GM15510 (cell line): ENCODE measurements at regions not wholly inside any gene's neighbourhood (a gene's known extent, or its start where the extent isn't known, plus 50 kb on each side); places are given as distances from the start of the nearest gene placed in this dataset.
A peak's percentile ranks its signal among the peaks of the same experiment; 100 is the strongest.

Experiments
- POLR2A ChIP-seq: IDR thresholded peaks from 3 replicates; pipeline ENCODE4 v1.6.1; 2011; ENCODE audit warnings: borderline replicate concordance; ENCODE audit not compliant: insufficient read length; ENCODE audit errors: extremely low read depth

DNA sequence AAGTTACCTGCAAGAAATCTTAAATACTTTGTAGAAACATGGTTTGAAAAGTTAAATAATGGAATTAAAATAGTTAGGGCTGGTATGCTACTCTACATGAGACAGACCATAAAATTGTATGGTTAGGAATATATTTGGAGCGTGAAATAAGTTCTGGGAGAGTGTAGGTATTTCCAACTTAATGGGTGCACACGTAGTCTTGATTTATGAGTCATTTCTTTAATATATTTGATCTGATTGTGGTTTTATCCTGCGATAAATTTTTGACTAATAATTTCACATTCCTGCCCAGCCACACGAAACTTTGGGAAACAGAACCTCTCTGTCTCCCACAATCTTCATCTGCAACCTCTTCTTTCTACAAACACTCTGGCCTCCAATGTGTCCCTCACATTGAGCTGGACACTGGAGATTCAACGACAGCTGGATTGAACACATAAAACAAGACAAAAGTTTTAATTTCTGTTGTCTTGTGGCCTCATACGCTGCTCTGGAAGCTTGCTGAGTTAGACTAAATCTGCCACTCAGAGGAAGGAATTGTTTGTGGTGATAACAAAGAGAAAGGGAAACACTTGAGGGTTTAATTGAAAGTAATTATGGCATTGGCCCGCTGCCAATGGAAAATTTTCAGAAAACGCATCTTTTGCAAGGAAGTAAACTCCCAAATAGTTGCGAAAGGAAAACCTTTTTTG, 201.8 kb upstream of the ZNF608 start:
- no peak for TF ChIP-seq POLR2A

DNA sequence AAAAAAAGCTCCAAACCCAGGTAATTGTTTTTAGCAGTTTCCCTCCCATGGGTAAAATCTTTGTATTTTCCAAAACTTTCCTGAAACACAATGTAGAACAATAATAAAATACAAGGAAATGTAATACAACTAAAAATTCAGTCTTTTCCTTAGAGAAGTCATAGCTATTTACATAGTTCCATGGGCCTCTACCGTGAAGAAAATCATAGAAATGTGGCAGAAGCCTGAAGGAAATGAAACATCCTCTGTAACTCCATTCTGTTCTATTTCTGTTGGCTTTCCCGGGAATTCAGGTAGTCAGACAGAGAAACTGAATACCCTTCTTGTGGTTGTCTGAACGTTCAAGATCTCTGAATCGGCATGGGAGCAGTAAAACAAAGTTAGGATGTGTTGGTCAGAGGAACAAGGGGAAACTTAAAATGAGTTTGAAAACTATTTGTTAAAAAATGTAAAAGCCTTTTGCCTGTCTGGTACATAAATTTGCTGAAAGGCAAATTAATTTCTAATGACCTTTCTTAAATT, 202.4 kb upstream of the ZNF608 start:
- no peak for TF ChIP-seq POLR2A

DNA sequence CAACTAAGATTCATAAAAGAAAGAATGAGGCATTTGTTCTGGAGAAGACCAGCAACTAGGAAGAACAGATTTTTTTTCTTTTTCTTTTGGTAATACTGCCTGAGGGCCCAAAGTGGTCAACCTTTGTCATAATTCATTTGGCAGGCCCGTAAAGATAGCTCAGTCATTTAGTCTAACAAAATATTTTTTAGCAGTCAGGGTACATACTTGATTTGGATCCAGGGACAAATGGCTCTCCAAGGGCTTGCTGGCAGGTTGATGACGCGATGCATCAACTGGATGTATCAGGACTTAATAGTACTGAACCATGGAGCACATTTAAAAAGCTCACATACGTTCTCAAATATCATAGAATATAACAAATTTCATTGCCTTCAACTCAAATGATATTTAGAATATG, 203.4 kb upstream of the ZNF608 start:
- no peak for TF ChIP-seq POLR2A

DNA sequence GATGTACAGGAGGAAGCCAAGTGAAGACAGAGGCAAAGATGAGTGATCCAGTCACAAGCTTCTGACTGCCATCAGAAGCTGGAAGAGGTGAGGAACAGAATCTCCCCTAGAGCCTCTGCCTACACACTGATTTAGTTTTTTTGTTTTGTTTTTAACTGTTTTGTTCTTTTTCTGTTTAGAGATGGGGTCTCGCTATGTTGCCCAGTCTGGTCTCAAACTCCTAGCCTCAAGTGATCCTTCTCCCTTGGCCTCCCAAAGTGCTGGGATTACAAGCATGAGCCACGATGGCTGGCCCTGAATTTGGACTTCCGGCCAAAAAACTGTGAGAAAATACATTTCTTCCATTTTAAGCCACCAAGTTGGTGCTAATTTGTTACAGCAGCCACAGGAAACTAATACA, 204.7 kb upstream of the ZNF608 start:
- no peak for TF ChIP-seq POLR2A

DNA sequence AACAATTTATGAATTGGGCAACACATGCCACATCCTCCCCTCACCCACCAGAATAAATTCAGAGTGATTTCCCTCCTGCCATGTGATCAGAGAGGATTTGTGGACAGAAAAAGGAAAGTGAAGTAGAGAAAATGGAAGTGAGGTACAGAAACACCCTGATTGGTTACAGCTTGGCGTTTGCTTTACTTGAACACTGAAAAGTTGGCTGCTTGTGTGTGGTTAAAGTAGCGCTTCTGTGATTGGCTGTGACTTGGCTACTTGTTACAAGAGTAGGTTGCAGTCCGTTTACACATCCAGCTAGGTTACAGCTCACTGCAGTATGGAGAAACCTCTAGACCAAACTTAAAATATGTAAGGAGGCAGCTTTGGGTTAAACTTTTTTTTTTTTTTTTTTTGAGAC, 205.2 kb upstream of the ZNF608 start:
- no peak for TF ChIP-seq POLR2A

DNA sequence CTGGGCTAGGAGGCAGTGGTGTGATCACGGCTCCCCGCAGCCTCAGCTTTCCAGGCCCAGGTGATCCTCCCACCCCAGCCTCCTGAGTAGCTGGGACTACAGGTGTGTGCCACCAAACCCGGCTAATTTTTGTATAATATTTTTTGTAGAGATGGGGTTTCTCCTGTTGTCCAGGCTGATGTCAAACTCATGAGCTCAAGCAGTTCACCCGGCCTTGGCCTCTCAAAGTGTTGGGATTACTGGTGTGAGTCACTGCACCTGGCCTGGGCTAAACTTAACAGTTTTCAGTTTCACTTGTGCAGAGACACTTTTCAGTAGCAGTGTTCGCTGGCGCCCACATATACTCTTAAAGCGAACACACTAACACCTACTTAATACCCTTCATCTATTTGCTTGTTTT, 205.6 kb upstream of the ZNF608 start:
- TF ChIP-seq POLR2A, result no peak

DNA sequence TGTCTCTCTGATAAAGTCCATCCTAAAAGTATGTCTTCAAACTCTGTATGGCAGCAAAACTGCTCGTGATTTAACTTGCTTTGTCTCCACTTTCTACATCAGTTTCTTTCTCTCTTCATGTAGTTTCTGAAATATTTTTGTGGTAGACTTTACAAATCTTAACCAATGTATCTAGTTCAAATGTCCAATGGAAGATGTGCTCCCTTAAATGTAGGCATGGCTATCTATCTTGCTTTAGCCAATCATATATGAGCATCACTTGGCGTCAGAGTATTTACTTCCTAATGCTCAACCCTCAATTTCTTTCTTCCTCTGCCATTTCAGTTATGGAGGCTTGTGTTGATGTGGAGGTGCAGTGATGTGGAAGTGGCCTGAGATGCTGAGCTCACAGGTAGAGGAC, 206.1 kb upstream of the ZNF608 start:
- TF ChIP-seq POLR2A, result peak; percentile 18

DNA sequence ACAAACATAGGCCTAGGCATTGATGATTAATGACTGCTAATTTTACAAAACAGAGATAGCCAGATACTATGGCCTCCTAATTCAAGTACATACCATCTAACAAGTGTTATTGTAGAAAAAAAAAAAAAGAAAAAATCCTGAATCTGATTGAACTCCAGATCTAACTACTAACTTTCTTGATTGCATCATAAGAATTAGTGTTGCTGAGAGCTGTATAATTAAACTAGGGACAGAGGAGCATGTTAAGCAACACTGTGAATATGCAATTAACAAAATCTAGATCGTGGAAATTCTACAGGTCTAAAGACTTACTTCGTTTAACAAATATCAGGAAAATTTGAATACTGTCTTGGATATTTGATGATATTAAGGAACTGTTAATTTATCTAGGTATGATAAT, 208.3 kb upstream of the ZNF608 start:
- no peak for TF ChIP-seq POLR2A

DNA sequence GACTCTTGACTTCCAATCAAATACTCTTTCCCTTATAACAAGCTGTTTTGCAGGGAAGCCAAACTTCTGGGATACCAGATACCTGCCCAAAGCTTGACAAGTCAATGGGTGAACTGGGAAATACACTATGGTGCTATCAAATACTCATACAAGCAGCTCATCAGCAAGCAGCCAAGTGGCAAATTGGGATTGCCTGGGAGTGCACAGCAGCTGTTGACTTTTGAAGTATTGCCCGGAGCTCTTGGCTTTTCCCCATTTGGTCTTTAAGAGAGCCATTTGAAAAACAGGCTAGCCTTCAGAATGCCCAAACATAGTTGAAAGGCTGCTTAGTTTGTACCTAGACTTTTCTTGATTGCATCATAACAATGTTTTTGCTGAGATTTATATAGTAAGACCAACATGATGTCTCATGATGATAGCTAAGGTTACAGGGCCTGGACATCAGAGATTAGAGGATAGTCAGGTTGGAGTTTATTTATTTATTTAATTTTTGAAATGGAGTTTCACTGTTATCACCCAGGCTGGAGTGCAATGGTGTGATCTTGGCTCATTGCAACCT, 210.1 kb upstream of the ZNF608 start:
- TF ChIP-seq POLR2A, result no peak

DNA sequence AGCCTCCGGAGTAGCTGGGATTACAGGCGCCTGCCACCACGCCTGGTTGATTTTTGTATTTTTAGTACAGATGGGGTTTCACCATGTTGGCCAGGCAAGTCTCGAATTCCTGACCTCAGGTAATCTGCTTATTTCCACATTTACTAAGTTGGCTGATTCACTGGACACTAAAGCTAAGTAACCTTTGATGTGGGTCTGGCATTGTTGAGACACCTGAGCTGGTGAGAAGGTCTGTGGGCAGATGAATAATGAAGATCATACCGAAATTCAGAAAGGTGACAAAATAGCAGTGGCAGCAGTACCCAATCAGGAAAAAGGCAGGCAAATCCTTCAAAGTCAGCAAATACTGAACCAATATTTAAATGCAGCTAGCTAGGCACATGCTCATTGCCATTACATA, 210.6 kb upstream of the ZNF608 start:
- TF ChIP-seq POLR2A, result no peak

DNA sequence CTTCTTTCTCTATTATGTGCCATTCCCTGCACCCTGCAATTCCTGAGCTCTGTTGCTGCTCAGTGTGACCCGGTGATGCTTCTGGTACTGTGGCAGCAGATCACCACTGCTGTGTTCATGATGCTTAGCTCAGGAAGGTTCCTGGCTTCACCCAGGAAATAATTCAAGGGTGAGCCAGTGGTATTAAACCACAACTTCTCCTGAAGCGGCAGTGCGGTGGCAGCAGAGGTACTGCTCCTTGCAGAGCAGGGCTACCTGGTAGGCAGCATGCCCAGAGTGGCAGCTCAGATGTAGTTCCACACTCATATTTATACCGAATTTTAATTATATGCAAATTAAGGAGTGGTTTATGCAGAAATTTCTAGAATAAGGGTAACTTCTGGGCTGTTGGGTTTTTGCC, 213.8 kb upstream of the ZNF608 start:
- no peak for TF ChIP-seq POLR2A

DNA sequence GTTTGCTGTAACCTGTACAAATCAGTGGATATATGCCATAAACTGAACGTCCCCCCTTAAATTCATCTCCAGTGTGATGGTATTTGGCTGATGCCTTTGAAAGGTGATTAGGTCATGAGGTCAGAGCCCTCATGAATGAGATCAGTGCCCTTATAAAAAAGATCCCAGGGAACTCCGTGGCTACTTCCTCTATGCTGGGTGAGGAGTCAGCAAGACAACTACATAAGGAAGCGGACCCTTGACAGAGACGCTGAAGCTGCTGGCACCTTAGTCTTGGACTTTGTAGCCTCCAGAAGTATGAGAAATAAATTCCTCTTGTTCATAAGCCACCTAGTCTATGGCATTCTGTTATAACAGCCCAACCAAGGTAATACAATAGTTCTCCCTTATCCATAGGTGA, 215.1 kb upstream of the ZNF608 start:
- no peak for TF ChIP-seq POLR2A

DNA sequence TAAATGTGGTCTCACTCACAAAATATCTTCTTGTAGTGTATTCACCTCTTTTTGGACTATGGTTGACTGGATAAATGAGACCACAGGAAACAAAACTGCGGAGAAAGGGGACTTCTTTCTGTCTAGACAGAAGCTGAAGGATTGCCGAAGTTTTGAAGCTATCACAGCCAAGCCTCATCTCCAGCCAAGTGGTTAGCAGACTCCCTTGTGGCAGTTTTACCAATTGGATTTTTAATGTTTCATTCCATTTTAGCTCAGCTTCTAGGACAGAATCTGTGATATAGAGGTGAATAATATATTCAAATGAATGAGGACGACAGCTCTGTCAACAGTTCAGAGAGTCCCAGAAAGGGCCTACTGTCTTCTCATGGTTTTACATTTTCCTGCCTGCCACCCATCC, 215.7 kb upstream of the ZNF608 start:
- TF ChIP-seq POLR2A, result no peak

DNA sequence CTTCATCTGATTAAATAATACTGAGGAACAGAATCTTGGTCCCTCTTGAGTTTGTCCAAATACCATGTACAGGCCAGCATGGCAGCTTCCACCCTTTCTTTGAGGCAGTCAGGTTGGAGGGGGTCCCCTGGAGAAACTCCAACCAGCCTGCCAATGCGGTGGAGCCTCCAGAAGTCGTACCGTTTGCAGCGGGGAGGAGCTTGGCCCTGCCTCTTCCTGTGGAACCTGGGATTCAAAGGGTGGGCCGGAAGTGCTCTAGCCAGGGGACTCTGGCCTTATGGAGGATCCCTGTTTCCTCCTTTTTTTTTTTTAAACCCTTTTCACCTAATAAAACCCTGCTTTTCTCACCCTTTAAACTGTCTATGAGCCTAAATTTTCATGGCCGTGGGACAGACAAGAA, 216.3 kb upstream of the ZNF608 start:
- TF ChIP-seq POLR2A, result no peak

DNA sequence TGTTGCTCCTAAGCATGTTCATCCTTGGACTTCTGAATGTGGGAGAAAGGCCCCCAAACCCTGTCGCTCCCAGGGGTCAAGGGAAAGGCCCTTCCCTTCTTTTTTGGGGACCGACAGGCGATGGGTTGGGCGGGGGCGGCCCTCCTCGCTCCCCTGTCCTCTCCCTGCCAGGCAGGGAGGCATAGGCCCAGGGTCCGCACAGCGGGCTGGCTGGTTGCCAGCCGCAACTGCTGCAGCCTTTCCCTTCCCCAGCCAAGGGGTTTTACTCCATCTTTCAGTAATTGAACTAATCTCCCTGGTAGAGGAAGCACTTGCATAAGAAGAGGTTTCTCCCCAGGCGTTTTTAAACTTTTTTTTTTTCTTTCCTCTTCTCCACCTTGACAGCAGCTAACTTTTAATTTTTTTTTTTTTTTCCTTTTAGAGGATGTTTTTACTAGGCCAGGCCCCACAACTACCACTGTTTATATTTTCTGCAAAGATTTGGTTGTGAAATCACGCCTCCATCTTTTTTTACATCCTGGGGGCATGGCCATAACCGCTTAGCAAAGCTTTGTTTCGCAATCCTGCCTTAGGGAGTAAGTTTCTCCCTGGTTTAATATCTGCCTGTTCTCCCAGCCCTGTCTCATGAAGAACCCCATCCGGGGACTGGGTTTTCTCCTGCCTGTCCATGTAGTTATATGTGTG, 216.9 kb upstream of the ZNF608 start:
- TF ChIP-seq POLR2A, result no peak

DNA sequence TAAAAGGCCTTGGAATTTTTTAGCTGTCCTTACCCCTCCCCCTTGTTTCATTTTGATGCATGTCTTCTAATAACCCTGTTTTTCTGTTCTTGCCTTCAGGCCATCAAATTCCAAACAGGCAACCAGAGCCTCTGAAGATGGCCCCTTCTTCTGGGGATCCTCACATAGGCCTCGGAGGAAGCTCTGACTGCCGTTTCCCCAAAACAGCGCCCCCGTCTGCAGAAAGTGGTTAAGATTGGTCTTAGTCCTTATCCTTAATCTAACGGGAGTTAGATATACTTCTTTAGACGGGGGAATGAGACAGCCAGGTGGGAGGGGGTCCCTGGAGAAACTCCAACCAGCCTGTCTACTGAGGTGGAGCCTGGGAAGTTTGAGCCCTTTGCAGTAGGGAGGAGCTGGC, 226.3 kb upstream of the ZNF608 start:
- TF ChIP-seq POLR2A, result no peak
